ENCODE measurements at regions not wholly inside any gene's neighbourhood (a gene's known extent, or its start where the extent isn't known, plus 50 kb on each side); places are given as distances from the start of the nearest gene placed in this dataset.

DNA sequence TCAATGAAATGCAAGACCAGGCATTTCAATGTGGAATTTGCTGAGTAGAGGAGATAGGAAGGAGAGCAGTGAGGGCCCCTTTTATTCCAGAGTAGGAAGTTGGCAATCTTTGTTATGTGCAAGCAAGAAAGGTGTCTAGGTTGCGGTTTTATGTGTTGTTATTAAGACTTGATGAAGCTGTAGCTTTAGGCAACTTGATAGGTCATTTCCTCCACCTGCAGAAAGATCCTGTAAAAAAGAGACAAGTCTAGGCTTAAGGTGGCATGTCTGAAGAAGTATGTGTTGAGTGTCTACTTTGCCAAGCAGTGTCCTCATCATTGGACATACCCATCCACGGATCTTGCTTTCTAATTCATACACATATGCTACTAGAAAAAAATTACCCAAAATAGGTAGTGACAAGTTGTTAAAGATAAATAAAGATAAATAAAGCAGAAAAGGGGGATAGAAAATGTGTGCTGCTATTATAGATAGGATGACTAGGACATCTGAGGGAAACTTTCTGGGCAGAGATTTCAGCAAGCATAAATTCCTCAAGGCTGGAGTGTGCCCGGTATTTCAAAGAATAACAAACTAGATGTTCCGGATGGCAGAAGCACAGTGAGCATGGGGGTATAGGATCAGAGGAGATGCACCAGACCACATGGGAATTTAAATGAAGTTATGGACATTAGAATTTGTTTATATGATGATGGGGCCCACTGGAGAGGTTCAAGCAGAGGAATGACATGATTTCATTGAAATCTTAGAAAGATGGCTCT is 335.0 kb downstream of the TGFB2 start:
- TF ChIP-seq, protein P1, sequence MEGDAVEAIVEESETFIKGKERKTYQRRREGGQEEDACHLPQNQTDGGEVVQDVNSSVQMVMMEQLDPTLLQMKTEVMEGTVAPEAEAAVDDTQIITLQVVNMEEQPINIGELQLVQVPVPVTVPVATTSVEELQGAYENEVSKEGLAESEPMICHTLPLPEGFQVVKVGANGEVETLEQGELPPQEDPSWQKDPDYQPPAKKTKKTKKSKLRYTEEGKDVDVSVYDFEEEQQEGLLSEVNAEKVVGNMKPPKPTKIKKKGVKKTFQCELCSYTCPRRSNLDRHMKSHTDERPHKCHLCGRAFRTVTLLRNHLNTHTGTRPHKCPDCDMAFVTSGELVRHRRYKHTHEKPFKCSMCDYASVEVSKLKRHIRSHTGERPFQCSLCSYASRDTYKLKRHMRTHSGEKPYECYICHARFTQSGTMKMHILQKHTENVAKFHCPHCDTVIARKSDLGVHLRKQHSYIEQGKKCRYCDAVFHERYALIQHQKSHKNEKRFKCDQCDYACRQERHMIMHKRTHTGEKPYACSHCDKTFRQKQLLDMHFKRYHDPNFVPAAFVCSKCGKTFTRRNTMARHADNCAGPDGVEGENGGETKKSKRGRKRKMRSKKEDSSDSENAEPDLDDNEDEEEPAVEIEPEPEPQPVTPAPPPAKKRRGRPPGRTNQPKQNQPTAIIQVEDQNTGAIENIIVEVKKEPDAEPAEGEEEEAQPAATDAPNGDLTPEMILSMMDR (CRISPR knock-in tag; IDR thresholded peaks at IDR 0.05): no peak
- TF ChIP-seq, protein P2, sequence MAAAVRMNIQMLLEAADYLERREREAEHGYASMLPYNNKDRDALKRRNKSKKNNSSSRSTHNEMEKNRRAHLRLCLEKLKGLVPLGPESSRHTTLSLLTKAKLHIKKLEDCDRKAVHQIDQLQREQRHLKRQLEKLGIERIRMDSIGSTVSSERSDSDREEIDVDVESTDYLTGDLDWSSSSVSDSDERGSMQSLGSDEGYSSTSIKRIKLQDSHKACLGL (CRISPR knock-in tag; IDR thresholded peaks at IDR 0.05): no peak
- no peak for TF ChIP-seq NCOA1 (CRISPR knock-in tag; IDR thresholded peaks at IDR 0.05)

Data from HepG2 (cell line).